ENCODE measurements at regions not wholly inside any gene's neighbourhood (a gene's known extent, or its start where the extent isn't known, plus 50 kb on each side); places are given as distances from the start of the nearest gene placed in this dataset.

DNA sequence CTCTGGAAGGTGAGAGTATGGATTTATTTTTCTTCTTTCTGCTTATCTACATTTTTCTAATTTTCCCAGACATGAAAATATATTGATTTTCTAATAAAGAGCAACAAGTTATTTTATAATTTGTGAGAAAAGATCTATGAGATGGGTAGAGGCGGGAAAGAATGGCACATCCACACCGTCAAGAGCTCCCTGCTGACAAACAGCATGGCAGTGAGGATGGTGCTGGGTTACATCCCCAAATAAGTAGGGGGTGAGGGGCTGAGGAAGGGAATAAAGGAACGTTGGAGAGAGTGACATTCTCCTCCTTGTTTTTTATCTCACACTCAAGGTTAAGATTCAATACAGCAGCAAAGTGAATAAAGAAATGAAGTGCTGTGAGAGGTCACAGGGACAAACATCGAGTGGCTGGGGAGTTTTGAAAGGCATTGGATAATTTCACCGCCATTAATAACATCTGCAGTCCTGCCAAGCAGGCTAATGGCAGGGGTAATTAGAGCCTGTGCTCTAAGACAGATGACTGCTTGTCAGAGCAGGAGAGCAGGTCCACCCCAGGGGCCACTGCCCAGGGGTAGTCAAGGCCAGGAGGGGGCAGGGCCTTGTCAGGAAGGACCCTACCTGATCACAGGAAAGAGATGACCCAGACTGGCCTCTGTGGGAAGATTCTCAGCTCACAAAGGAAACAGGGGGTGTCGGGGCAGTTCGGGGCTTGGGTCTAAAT, 323.8 kb downstream of the FBXW7 start:
- ATAC-seq (ENCODE audit: low FRiP score in 2 of 2) = no peak
- no peaks in the 10 kb centered on the region for H3K9me3 ChIP-seq
- H3K4me3 ChIP-seq = no peak overlapping the region
- no peak for DNase-seq
- H3K27me3 ChIP-seq = no peaks in the 10 kb centered on the region
- H3K27ac ChIP-seq = no peak overlapping the region
- no peaks in the 10 kb centered on the region for H3K4me1 ChIP-seq
- 63 to 66% methylated on average over 7 of the region's 7 CpGs for WGBS, 2 donors
- no peaks in the 10 kb centered on the region for H3K36me3 ChIP-seq
- no peak for TF ChIP-seq POLR2A (IDR thresholded peaks at IDR 0.05)
- no peak for TF ChIP-seq EP300 (IDR thresholded peaks at IDR 0.05)
- no peak for TF ChIP-seq POLR2AphosphoS5 (IDR thresholded peaks at IDR 0.05)
- no peak for TF ChIP-seq CTCF (IDR thresholded peaks at IDR 0.05)

- DNase-seq = no peak
Measured at GRCh38 chr4:152209772-152210493, 326.0 kb downstream of the FBXW7 start.

DNA sequence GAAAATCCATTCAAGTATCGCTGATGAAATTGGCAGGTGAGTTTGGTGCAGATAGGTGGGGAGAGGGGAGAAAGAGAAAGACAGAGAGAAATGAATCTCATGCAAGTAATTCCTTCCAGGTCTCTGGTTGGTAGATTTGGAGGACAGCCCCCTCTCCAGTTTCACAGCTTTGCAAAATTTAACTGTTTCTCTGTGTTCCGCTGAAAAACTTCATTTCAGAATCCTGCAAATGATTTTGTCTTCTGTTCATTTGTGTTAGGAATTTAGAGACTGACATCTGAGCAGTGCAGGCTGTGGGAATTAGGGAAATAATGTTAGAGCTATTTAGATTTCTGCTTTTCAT, 328.5 kb downstream of the FBXW7 start:
- no peak for TF ChIP-seq EP300 (IDR thresholded peaks at IDR 0.05)
- 77% methylated on average over 2 of the region's 2 CpGs for WGBS, 2 donors
- Histone ChIP-seq H3K4me3 (no peak overlapping the region), H3K9me3 (no peaks in the 10 kb centered on the region), H3K36me3 (no peaks in the 10 kb centered on the region), H3K27me3 (no peaks in the 10 kb centered on the region), H3K4me1 (peaks cover 0 to 9% (median 6%) of the 10 kb centered on the region in 4 donors), H3K27ac (no peak overlapping the region)
- ATAC-seq (ENCODE audit: low FRiP score in 2 of 2) (no peak), DNase-seq (no peak)

More at GRCh38 chr4:152209772-152210493, 326.0 kb downstream of the FBXW7 start:
- Histone ChIP-seq H3K36me3 (no peaks in the 10 kb centered on the region), H3K27me3 (no peaks in the 10 kb centered on the region), H3K4me1 (peaks cover 0 to 9% (median 6%) of the 10 kb centered on the region in 4 donors), H3K27ac (no peak overlapping the region), H3K4me3 (no peak overlapping the region), H3K9me3 (no peaks in the 10 kb centered on the region)
- TF ChIP-seq POLR2A (IDR thresholded peaks at IDR 0.05) (no peak), CTCF (IDR thresholded peaks at IDR 0.05) (no peak), POLR2AphosphoS5 (IDR thresholded peaks at IDR 0.05) (no peak), EP300 (IDR thresholded peaks at IDR 0.05) (no peak)
- no peak for ATAC-seq (ENCODE audit: low FRiP score in 2 of 2)
- WGBS, 2 donors = 74 to 84% methylated on average over 4 of the region's 4 CpGs

DNA sequence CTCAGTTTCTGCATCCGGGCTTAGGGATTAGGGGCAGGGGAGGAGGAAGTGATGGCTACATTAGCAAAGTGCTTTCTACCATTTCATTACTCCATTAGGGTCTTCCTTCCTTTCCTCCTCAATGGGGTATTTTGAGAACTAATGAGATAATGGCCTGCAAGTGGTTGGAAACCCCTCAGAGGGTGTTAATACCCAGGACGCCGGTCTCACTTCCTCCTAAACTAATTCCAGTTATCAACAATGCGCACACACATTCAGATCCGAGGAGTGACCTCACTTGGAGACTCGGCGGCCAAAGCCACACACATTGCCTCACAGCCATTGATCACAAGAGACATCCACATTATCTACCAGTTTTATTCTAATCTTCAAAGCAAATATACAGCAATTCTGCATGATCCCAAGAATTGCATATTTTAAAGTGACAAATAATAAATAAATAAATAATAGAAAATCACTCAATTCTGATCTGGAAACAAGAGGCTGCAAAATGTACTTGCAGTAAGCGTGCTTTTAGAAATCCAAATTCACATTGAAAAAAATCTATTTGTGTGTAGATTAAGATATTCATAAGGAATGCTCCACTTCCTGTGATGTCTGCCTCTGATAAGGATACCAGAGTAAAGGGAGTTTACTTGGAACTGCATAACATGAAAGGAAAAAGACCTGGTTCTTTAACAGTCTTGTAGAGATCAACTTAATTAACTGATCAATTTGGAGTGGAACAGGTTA, 329.1 kb downstream of the FBXW7 start:
- Histone ChIP-seq H3K27me3 (no peaks in the 10 kb centered on the region), H3K27ac (no peak overlapping the region), H3K4me1 (peaks cover 0 to 9% (median 6%) of the 10 kb centered on the region in 4 donors), H3K36me3 (no peaks in the 10 kb centered on the region), H3K9me3 (no peaks in the 10 kb centered on the region), H3K4me3 (no peak overlapping the region)
- ATAC-seq (ENCODE audit: low FRiP score in 2 of 2) (peak in 1 of 2 donors; percentile 45), DNase-seq (no peak)
- 29 to 43% methylated on average over 8 of the region's 8 CpGs for WGBS, 2 donors
- TF ChIP-seq EP300 (IDR thresholded peaks at IDR 0.05) (no peak), POLR2AphosphoS5 (IDR thresholded peaks at IDR 0.05) (no peak), CTCF (IDR thresholded peaks at IDR 0.05) (no peak), POLR2A (IDR thresholded peaks at IDR 0.05) (no peak)

- no peaks in the 10 kb centered on the region for H3K36me3 ChIP-seq
- 40 to 44% methylated on average over 5 of the region's 5 CpGs for WGBS, 2 donors
- no peaks in the 10 kb centered on the region for H3K9me3 ChIP-seq
- no peak for TF ChIP-seq EP300 (IDR thresholded peaks at IDR 0.05)
- no peak for TF ChIP-seq POLR2A (IDR thresholded peaks at IDR 0.05)
- TF ChIP-seq CTCF (IDR thresholded peaks at IDR 0.05) = no peak
- TF ChIP-seq POLR2AphosphoS5 (IDR thresholded peaks at IDR 0.05) = no peak
- H3K4me3 ChIP-seq = no peak overlapping the region
- peak in 1 of 2 donors; percentile 51 for DNase-seq
- no peak for ATAC-seq (ENCODE audit: low FRiP score in 2 of 2)
- H3K27me3 ChIP-seq = no peaks in the 10 kb centered on the region
- H3K27ac ChIP-seq = no peak overlapping the region
- H3K4me1 ChIP-seq = peaks cover 0 to 9% (median 6%) of the 10 kb centered on the region in 4 donors
Measured at GRCh38 chr4:152206185-152206584, 329.7 kb downstream of the FBXW7 start.

Measured in upper lobe of left lung (tissue), 6 donors.